ENCODE measurements at regions not wholly inside any gene's neighbourhood (a gene's known extent, or its start where the extent isn't known, plus 50 kb on each side); places are given as distances from the start of the nearest gene placed in this dataset.

- no peak overlapping the region for H3K4me3 ChIP-seq
- H3K4me1 ChIP-seq (ENCODE audit: insufficient read depth): no peaks in the 10 kb centered on the region
- intact Hi-C loops (cut with DNase I): no loop called here
- no peaks in the 10 kb centered on the region for H3K9me3 ChIP-seq
- TF ChIP-seq EP300 (IDR thresholded peaks at IDR 0.05) (no peak), POLR2A (IDR thresholded peaks at IDR 0.05) (no peak)
- TF ChIP-seq, protein P1, sequence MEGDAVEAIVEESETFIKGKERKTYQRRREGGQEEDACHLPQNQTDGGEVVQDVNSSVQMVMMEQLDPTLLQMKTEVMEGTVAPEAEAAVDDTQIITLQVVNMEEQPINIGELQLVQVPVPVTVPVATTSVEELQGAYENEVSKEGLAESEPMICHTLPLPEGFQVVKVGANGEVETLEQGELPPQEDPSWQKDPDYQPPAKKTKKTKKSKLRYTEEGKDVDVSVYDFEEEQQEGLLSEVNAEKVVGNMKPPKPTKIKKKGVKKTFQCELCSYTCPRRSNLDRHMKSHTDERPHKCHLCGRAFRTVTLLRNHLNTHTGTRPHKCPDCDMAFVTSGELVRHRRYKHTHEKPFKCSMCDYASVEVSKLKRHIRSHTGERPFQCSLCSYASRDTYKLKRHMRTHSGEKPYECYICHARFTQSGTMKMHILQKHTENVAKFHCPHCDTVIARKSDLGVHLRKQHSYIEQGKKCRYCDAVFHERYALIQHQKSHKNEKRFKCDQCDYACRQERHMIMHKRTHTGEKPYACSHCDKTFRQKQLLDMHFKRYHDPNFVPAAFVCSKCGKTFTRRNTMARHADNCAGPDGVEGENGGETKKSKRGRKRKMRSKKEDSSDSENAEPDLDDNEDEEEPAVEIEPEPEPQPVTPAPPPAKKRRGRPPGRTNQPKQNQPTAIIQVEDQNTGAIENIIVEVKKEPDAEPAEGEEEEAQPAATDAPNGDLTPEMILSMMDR (IDR thresholded peaks at IDR 0.05): no peak
- H3K27ac ChIP-seq: no peak overlapping the region
- no peaks in the 10 kb centered on the region for H3K27me3 ChIP-seq
- DNase-seq: no peak
- H3K36me3 ChIP-seq: no peaks in the 10 kb centered on the region
- 28 to 52% (median 47%) methylated on average over 3 of the region's 3 CpGs for WGBS, 3 donors
These were observed 184.0 kb upstream of the FSTL5 start for GRCh38 chr4:162347842-162348213.

GRCh38 chr4:162347156-162347841 lies 183.5 kb upstream of the FSTL5 start:
- Histone ChIP-seq H3K4me3 (no peak overlapping the region), H3K36me3 (no peaks in the 10 kb centered on the region), H3K27me3 (no peaks in the 10 kb centered on the region), H3K9me3 (no peaks in the 10 kb centered on the region), H3K27ac (no peak overlapping the region), H3K4me1 (ENCODE audit: insufficient read depth) (no peaks in the 10 kb centered on the region)
- no peak for TF ChIP-seq EP300 (IDR thresholded peaks at IDR 0.05)
- TF ChIP-seq, protein P1 (IDR thresholded peaks at IDR 0.05): no peak
- no peak for TF ChIP-seq POLR2A (IDR thresholded peaks at IDR 0.05)
- DNase-seq: no peak
- intact Hi-C loops (cut with DNase I): no loop called here
- 30 to 37% (median 36%) methylated on average over 2 of the region's 2 CpGs for WGBS, 3 donors

DNA sequence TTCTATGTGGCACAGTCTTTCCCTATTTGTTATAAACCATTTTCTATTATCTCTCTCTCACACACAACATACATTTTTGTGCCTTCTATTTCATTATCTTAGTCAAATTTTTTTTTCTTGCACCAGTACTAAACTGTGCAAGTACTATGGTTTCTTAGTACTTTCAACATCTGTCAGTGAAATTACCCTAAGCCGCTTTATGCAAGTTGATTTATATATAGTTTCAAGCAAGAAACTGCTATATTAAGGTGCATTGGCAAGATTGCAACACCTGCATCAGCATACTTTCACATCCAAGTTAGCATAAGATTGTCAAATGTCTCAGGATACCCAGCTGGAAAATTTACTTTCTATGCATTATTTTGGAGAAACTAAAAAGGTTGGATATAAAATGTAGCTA lies 180.2 kb upstream of the FSTL5 start:
- WGBS, 3 donors: 0 to 93% (median 32%) methylated on average over 1 of the region's 1 CpG
- Histone ChIP-seq H3K4me1 (ENCODE audit: insufficient read depth) (no peaks in the 10 kb centered on the region), H3K9me3 (no peaks in the 10 kb centered on the region), H3K4me3 (no peak overlapping the region), H3K27me3 (no peaks in the 10 kb centered on the region), H3K27ac (no peak overlapping the region), H3K36me3 (no peaks in the 10 kb centered on the region)
- TF ChIP-seq EP300 (IDR thresholded peaks at IDR 0.05): no peak
- intact Hi-C loops (cut with DNase I): no loop called here
- DNase-seq: no peak

DNA sequence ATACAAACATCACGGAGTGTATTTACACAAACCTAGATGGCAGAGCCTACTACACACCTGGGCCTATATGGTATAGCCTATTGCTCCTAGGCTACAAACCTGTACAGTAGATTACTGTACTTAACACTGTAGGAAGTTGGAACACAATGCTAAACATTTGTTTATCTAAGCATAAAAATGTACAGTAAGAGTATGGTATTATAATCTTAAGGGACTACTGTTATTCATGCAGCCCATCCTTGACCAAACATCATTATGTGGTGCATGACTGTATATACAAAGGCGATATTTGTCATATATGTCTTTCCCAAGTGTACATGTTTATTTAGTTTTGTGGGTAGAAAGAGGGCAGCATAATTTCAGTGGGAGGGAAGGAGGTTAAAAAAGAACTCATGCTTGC lies 177.7 kb upstream of the FSTL5 start:
- TF ChIP-seq, protein P1 (IDR thresholded peaks at IDR 0.05): no peak
- no peak for TF ChIP-seq POLR2A (IDR thresholded peaks at IDR 0.05)
- no peak for TF ChIP-seq EP300 (IDR thresholded peaks at IDR 0.05)
- Histone ChIP-seq H3K4me1 (ENCODE audit: insufficient read depth) (no peaks in the 10 kb centered on the region), H3K27me3 (no peaks in the 10 kb centered on the region), H3K9me3 (no peaks in the 10 kb centered on the region), H3K36me3 (no peaks in the 10 kb centered on the region), H3K27ac (no peak overlapping the region), H3K4me3 (no peak overlapping the region)
- DNase-seq: no peak
- intact Hi-C loops (cut with DNase I): no loop called here
- WGBS, 3 donors: 45 to 71% (median 45%) methylated on average over 2 of the region's 2 CpGs

DNA sequence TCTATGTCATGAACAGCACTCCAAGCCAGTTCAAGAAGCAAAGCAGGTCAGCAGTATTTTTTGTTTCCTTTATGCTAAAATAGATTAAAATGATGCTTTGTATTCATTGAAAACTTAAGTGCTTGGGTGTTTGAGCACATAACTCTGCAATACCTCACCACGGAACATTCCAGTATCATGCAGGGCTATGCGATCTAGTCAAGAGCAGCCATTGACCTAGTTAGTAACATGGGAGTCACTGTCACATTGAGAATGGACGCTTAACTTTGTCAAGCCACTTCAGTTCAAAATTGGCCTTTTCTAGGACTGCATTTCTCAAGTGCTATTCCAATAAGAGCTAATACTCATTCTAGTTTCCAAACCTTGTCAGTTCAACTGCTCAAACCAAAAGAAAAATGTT lies 160.1 kb upstream of the FSTL5 start:
- no peak for DNase-seq
- TF ChIP-seq, protein P1 (IDR thresholded peaks at IDR 0.05): no peak
- TF ChIP-seq EP300 (IDR thresholded peaks at IDR 0.05): no peak
- TF ChIP-seq POLR2A (IDR thresholded peaks at IDR 0.05): no peak
- H3K4me1 ChIP-seq (ENCODE audit: insufficient read depth): no peaks in the 10 kb centered on the region
- H3K9me3 ChIP-seq: no peaks in the 10 kb centered on the region
- H3K27ac ChIP-seq: no peak overlapping the region
- intact Hi-C loops (cut with DNase I): no loop called here
- H3K4me3 ChIP-seq: no peak overlapping the region
- no peaks in the 10 kb centered on the region for H3K27me3 ChIP-seq
- H3K36me3 ChIP-seq: no peaks in the 10 kb centered on the region
- 77 to 95% (median 94%) methylated on average over 3 of the region's 3 CpGs for WGBS, 3 donors
